NT2/D1 (cell line): ENCODE measurements at regions not wholly inside any gene's neighbourhood (a gene's known extent, or its start where the extent isn't known, plus 50 kb on each side); places are given as distances from the start of the nearest gene placed in this dataset.

Experiments used
- DNase-seq: peaks from one replicate; pipeline ENCODE4 v3.0.0-alpha.2; 2011; ENCODE audit warnings: low read depth, low spot score
- H3K27me3 ChIP-seq: 2 replicates; pipeline ENCODE4 v1.6.0; 2011; ENCODE audit warnings: mild to moderate bottlenecking; ENCODE audit not compliant: insufficient read length, insufficient read depth
- H3K36me3 ChIP-seq: 2 replicates; pipeline ENCODE4 v1.6.1; 2011; ENCODE audit warnings: mild to moderate bottlenecking, low read length, mixed read lengths; ENCODE audit not compliant: insufficient read depth, insufficient read length
- H3K4me1 ChIP-seq: 2 replicates; pipeline ENCODE4 v1.5.1; 2011; ENCODE audit not compliant: insufficient read depth, insufficient read length
- H3K4me3 ChIP-seq: 2 replicates; pipeline ENCODE4 v1.5.1; 2011; ENCODE audit warnings: low read depth; ENCODE audit not compliant: insufficient read length
- H3K9ac ChIP-seq: 2 replicates; pipeline ENCODE4 v1.6.0; 2011; ENCODE audit warnings: low read depth; ENCODE audit not compliant: insufficient read length
- H3K9me3 ChIP-seq: 2 replicates; pipeline ENCODE4 v1.5.1; 2011; ENCODE audit warnings: mild to moderate bottlenecking, low read length; ENCODE audit not compliant: insufficient read depth
- SUZ12 ChIP-seq: IDR thresholded peaks from 2 replicates; pipeline ENCODE4 v1.6.1; 2011; ENCODE audit not compliant: insufficient read length, insufficient read depth; ENCODE audit errors: extremely low read depth
- YY1 ChIP-seq: IDR thresholded peaks from 2 replicates; pipeline ENCODE4 v1.6.1; 2011; ENCODE audit not compliant: insufficient read length, insufficient read depth
- ZNF274 ChIP-seq: IDR thresholded peaks from 2 replicates; pipeline ENCODE4 v1.6.1; 2011; ENCODE audit warnings: mild to moderate bottlenecking, low read depth, low read length

DNA sequence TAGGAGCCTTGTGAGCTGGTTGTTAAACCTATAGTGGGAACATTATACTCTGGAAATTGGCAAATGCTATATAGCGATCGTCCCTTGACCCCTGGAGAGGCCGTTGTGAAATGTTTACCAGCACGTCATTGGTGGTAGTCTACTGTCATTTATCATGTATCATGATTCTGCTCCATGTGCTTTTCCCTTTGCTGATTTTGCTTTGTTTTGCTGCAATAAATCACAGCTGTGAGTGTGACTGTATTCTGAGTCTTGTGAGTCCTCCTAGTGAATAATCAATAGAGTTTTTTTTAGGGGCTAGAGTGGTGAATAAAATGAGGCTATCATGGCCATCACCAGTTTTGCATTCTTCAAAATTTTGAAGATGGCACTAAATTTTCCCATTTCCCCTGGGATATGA, 189.1 kb downstream of the HRH4 start:
- TF ChIP-seq ZNF274 (no peak), YY1 (no peak), SUZ12 (no peak)
- no peak overlapping the region for H3K4me3 ChIP-seq
- H3K36me3 ChIP-seq = no peaks in the 10 kb centered on the region
- no peaks in the 10 kb centered on the region for H3K27me3 ChIP-seq
- no peaks in the 10 kb centered on the region for H3K4me1 ChIP-seq
- DNase-seq = no peak
- H3K9me3 ChIP-seq = no peaks in the 10 kb centered on the region
- no peak overlapping the region for H3K9ac ChIP-seq

- no peaks in the 10 kb centered on the region for H3K9me3 ChIP-seq
- H3K9ac ChIP-seq = no peak overlapping the region
- DNase-seq = no peak
- TF ChIP-seq ZNF274 = no peak
- TF ChIP-seq YY1 = no peak
- no peak for TF ChIP-seq SUZ12
- no peaks in the 10 kb centered on the region for H3K27me3 ChIP-seq
- H3K4me1 ChIP-seq = no peaks in the 10 kb centered on the region
- H3K4me3 ChIP-seq = no peak overlapping the region
- H3K36me3 ChIP-seq = no peaks in the 10 kb centered on the region
Observed at GRCh38 chr18:24651434-24651833, 191.0 kb downstream of the HRH4 start.

DNA sequence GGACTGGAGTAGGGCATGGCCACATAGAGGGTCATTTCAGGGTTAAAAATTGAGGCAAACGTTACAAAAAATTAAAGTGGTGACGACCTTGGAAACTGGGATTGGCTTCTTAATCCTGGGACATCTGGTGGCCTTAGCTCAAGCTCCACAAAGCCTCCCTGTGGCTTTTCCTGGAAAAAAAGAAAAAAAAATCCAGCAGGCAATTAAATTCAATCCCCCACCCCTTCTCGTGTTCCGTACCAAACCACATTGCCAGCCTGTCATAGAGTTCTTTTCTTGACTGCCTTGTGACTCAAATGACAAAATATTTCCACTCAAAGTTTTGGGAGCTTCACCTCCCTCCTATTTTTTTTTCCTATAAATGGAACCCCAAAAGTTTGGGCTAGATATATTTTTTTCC, 195.6 kb downstream of the HRH4 start:
- no peaks in the 10 kb centered on the region for H3K9me3 ChIP-seq
- no peaks in the 10 kb centered on the region for H3K36me3 ChIP-seq
- no peak for DNase-seq
- H3K27me3 ChIP-seq = no peaks in the 10 kb centered on the region
- H3K4me3 ChIP-seq = no peak overlapping the region
- H3K4me1 ChIP-seq = no peaks in the 10 kb centered on the region
- TF ChIP-seq SUZ12 (no peak), ZNF274 (no peak), YY1 (no peak)
- H3K9ac ChIP-seq = no peak overlapping the region

GRCh38 chr18:24656551-24657443, 196.4 kb downstream of the HRH4 start:
- no peak overlapping the region for H3K9ac ChIP-seq
- H3K36me3 ChIP-seq = no peaks in the 10 kb centered on the region
- H3K4me1 ChIP-seq = no peaks in the 10 kb centered on the region
- TF ChIP-seq YY1 = no peak
- TF ChIP-seq ZNF274 = no peak
- TF ChIP-seq SUZ12 = no peak
- H3K9me3 ChIP-seq = no peaks in the 10 kb centered on the region
- H3K27me3 ChIP-seq = no peaks in the 10 kb centered on the region
- no peak overlapping the region for H3K4me3 ChIP-seq
- no peak for DNase-seq

- Histone ChIP-seq H3K9ac (no peak overlapping the region), H3K4me3 (no peak overlapping the region), H3K36me3 (no peaks in the 10 kb centered on the region), H3K4me1 (no peaks in the 10 kb centered on the region), H3K9me3 (no peaks in the 10 kb centered on the region), H3K27me3 (no peaks in the 10 kb centered on the region)
- no peak for DNase-seq
- TF ChIP-seq SUZ12 (no peak), ZNF274 (no peak), YY1 (no peak)
Observed at GRCh38 chr18:24657444-24657842, 197.0 kb downstream of the HRH4 start.

- Histone ChIP-seq H3K4me1 (no peaks in the 10 kb centered on the region), H3K36me3 (no peaks in the 10 kb centered on the region), H3K4me3 (no peak overlapping the region), H3K9me3 (no peaks in the 10 kb centered on the region), H3K27me3 (no peaks in the 10 kb centered on the region), H3K9ac (no peak overlapping the region)
- DNase-seq = no peak
- no peak for TF ChIP-seq ZNF274
- TF ChIP-seq YY1 = no peak
- TF ChIP-seq SUZ12 = no peak
Observed at GRCh38 chr18:24658302-24658701, 197.9 kb downstream of the HRH4 start.

- TF ChIP-seq SUZ12 = no peak
- Histone ChIP-seq H3K9ac (no peak overlapping the region), H3K27me3 (no peaks in the 10 kb centered on the region), H3K9me3 (no peaks in the 10 kb centered on the region), H3K4me1 (no peaks in the 10 kb centered on the region), H3K4me3 (no peak overlapping the region), H3K36me3 (no peaks in the 10 kb centered on the region)
- DNase-seq = no peak
Observed at GRCh38 chr18:24659827-24660720, 199.6 kb downstream of the HRH4 start.
